Mesenchymal stem cell (in vitro differentiated cells and primary cell): ENCODE measurements at regions not wholly inside any gene's neighbourhood (a gene's known extent, or its start where the extent isn't known, plus 50 kb on each side); places are given as distances from the start of the nearest gene placed in this dataset.
A peak's percentile ranks its signal among the peaks of the same experiment; 100 is the strongest.

Experiments used
- DNase-seq: peaks from one replicate; pipeline ENCODE4 v3.0.0-alpha.2; 2013
- H2AFZ ChIP-seq: one replicate; pipeline ENCODE4 v1.6.1; 2013; ENCODE audit warnings: low read depth, mild to moderate bottlenecking, control low read depth, inconsistent platforms, low read length, moderate library complexity
- H2AK5ac ChIP-seq: 2 replicates; pipeline ENCODE4 v1.6.1; 2013; ENCODE audit warnings: low read length, moderate library complexity, mild to moderate bottlenecking, inconsistent platforms; ENCODE audit not compliant: severe bottlenecking
- H2BK120ac ChIP-seq: one replicate; pipeline ENCODE4 v1.6.1; 2013; ENCODE audit warnings: low read depth, mild to moderate bottlenecking, inconsistent platforms, low read length, moderate library complexity
- H2BK12ac ChIP-seq, 2 experiments: one replicate each; pipeline ENCODE4 v1.6.1; 2013; ENCODE audit warnings: inconsistent platforms in 2 of 2, low read length in 2 of 2, mild to moderate bottlenecking in 2 of 2, moderate library complexity in 2 of 2, control low read depth in 1 of 2
- H2BK15ac ChIP-seq: one replicate; pipeline ENCODE4 v1.6.1; 2013; ENCODE audit warnings: mild to moderate bottlenecking, low read depth, inconsistent platforms; ENCODE audit not compliant: poor library complexity, severe bottlenecking
- H2BK5ac ChIP-seq: 2 replicates; pipeline ENCODE4 v1.6.1; 2013; ENCODE audit warnings: low read depth, mild to moderate bottlenecking, low read length, control low read depth, inconsistent platforms; ENCODE audit not compliant: poor library complexity, severe bottlenecking
- H3K14ac ChIP-seq, 2 experiments: one replicate each; pipeline ENCODE4 v1.6.1; 2013; ENCODE audit warnings: inconsistent platforms in 2 of 2, low read length in 2 of 2, control low read depth in 1 of 2, mild to moderate bottlenecking in 1 of 2, moderate library complexity in 1 of 2
- H3K18ac ChIP-seq, 2 experiments: one replicate each; pipeline ENCODE4 v1.6.1; 2013; ENCODE audit warnings: inconsistent platforms in 2 of 2, low read length in 2 of 2, control low read depth in 1 of 2, low read depth in 1 of 2, mild to moderate bottlenecking in 1 of 2
- H3K23ac ChIP-seq, 2 experiments: one replicate each; pipeline ENCODE4 v1.6.1; 2013; ENCODE audit warnings: inconsistent platforms in 2 of 2, low read length in 2 of 2, mild to moderate bottlenecking in 2 of 2, moderate library complexity in 2 of 2, control low read depth in 1 of 2
- H3K27ac ChIP-seq: 2 replicates; pipeline ENCODE4 v1.5.1; 2013; ENCODE audit warnings: mild to moderate bottlenecking, moderate library complexity, low read length, control low read depth, inconsistent platforms; ENCODE audit not compliant: poor library complexity, severe bottlenecking
- H3K27me3 ChIP-seq, 2 experiments: 2 replicates each; pipeline versions ENCODE4 v1.6.1 to v1.7.0; 2013; ENCODE audit warnings: low read length in 2 of 2, mild to moderate bottlenecking in 2 of 2, moderate library complexity in 2 of 2, control low read depth in 1 of 2, inconsistent platforms in 1 of 2; ENCODE audit not compliant: control insufficient read depth in 1 of 2, insufficient read depth in 1 of 2
- H3K36me3 ChIP-seq, 2 experiments: 2 replicates each; pipeline versions ENCODE4 v1.6.1 to v1.7.0; 2013; ENCODE audit warnings: low read length in 2 of 2, control low read depth in 1 of 2, inconsistent platforms in 1 of 2, low read depth in 1 of 2, mild to moderate bottlenecking in 1 of 2; ENCODE audit not compliant: insufficient read depth in 2 of 2, control insufficient read depth in 1 of 2
- H3K4ac ChIP-seq, 2 experiments: one replicate each; pipeline ENCODE4 v1.6.1; 2013; ENCODE audit warnings: inconsistent platforms in 2 of 2, low read length in 2 of 2, mild to moderate bottlenecking in 2 of 2, moderate library complexity in 2 of 2, control low read depth in 1 of 2, low read depth in 1 of 2
- H3K4me1 ChIP-seq: 2 replicates; pipeline ENCODE4 v1.6.1; 2013; ENCODE audit warnings: low read depth, low read length, control low read depth; ENCODE audit not compliant: control insufficient read depth, insufficient read depth
- H3K4me2 ChIP-seq: 2 replicates; pipeline ENCODE4 v1.6.1; 2013; ENCODE audit warnings: low read length, mild to moderate bottlenecking, inconsistent platforms; ENCODE audit not compliant: poor library complexity, severe bottlenecking
- H3K4me3 ChIP-seq, 2 experiments: 2 replicates each; pipeline versions ENCODE4 v1.5.1 to v1.7.0; 2013; ENCODE audit warnings: low read length in 2 of 2, mild to moderate bottlenecking in 2 of 2, control low read depth in 1 of 2, low read depth in 1 of 2; ENCODE audit not compliant: insufficient read depth in 1 of 2
- H3K79me1 ChIP-seq: replicated peaks from 2 replicates; pipeline ENCODE4 v1.6.1; 2013; ENCODE audit warnings: mild to moderate bottlenecking, control low read depth, low read length, inconsistent platforms; ENCODE audit not compliant: poor library complexity, severe bottlenecking
- H3K9ac ChIP-seq: 2 replicates; pipeline ENCODE4 v1.7.0; 2013; ENCODE audit warnings: mild to moderate bottlenecking, low read length, moderate library complexity
- H3K9me3 ChIP-seq: 2 replicates; pipeline ENCODE4 v1.7.0; 2013; ENCODE audit warnings: mild to moderate bottlenecking, low read length; ENCODE audit not compliant: control insufficient read depth
- H4K8ac ChIP-seq: one replicate; pipeline ENCODE4 v1.6.1; 2013; ENCODE audit warnings: inconsistent platforms, mild to moderate bottlenecking, low read length, moderate library complexity
- H4K91ac ChIP-seq: one replicate; pipeline ENCODE4 v1.6.1; 2013; ENCODE audit warnings: mild to moderate bottlenecking, low read length, inconsistent platforms
- WGBS: methylation state at CpG from one replicate; pipeline ENCODE4 v1.1.7; 2013; ENCODE audit warnings: mixed read lengths; 5-methylcytosine and 5-hydroxymethylcytosine counted together

DNA sequence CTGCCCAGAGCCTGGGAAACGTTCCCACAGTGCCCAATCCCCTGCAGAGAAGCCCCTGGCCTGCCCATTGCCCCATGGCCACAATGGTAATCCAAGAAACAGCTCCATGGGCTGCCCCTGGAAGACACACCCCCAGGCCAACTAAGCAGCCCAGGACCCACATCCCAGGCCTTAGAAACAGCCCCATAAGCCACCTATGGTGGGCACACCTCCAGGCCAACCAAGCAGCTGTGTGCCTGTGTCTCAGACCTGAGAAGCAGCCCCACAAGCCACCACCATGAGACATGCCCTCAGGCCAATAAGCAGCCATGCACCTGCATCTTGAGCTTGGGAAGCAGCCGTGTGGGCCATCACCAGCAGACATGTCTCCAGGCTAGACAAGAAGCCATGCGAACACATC is 52.9 kb upstream of the SSBP2 start:
- Histone ChIP-seq H3K18ac (no peak overlapping the region), H3K4me1 (no peaks in the 10 kb centered on the region), H3K36me3 (no peaks in the 10 kb centered on the region), H2BK15ac (no peak overlapping the region), H3K9me3 (peaks cover 10% of the 10 kb centered on the region), H2AK5ac (no peak overlapping the region), H2BK5ac (no peak overlapping the region), H4K8ac (no peak overlapping the region), H3K4ac (no peak overlapping the region), H3K27ac (no peak overlapping the region), H3K4me2 (no peak overlapping the region), H2AFZ (no peak overlapping the region), H3K79me1 (no peaks in the 10 kb centered on the region), H2BK120ac (no peak overlapping the region), H3K27me3 (no peaks in the 10 kb centered on the region), H3K23ac (no peak overlapping the region), H3K14ac (no peak overlapping the region), H4K91ac (no peak overlapping the region), H3K4me3 (no peak overlapping the region), H2BK12ac (no peak overlapping the region), H3K9ac (no peak overlapping the region)
- 78% methylated on average over 3 of the region's 3 CpGs for WGBS
- DNase-seq = no peak

DNA sequence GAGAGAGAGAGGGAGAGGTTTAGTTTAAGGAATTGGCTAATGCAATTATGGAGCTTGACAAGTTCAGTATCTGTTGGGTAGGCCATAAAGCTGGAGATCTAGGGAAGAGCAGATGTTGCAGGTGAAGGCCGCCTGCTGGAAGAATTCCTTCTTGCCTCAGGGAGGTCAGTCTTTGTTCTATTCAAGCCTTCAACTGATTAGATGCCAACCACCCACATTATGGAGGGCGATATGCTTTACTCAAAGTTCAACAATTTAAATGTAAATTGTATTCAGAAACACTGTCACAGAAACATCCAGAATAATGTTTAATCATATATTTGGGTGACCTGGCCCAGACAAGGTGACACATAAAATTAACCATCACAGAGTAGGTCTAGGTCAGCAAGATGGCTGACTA is 51.7 kb upstream of the SSBP2 start:
- Histone ChIP-seq H3K79me1 (no peaks in the 10 kb centered on the region), H3K4me3 (no peak overlapping the region), H2AFZ (no peak overlapping the region), H3K23ac (no peak overlapping the region), H3K14ac (no peak overlapping the region), H3K4me1 (no peaks in the 10 kb centered on the region), H4K91ac (no peak overlapping the region), H3K36me3 (no peaks in the 10 kb centered on the region), H3K9ac (no peak overlapping the region), H3K4me2 (no peak overlapping the region), H3K4ac (no peak overlapping the region), H4K8ac (no peak overlapping the region), H3K9me3 (peaks cover 10% of the 10 kb centered on the region), H3K18ac (no peak overlapping the region), H2AK5ac (no peak overlapping the region), H3K27ac (no peak overlapping the region), H2BK120ac (no peak overlapping the region), H2BK5ac (no peak overlapping the region), H2BK15ac (no peak overlapping the region), H3K27me3 (no peaks in the 10 kb centered on the region), H2BK12ac (no peak overlapping the region)
- 100% methylated on average over 1 of the region's 2 CpGs for WGBS
- no peak for DNase-seq

DNA sequence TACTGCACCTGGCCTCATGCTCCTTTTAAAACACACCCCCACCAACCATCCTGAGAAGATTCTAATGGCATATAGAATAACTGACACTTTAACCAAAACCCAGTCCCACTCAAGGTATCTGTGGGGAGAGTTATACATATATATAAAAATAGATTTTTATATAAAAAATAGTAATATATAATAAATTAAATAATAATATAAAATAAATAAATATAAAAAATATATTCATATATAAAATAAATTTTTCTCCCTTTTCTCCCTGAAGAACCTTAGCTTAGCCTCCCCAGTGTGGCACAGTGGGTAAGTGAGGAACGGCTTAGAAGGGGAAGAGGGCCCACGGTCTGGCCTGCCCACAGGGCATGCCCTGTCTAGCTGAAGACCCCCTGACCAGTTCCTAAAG is 51.1 kb upstream of the SSBP2 start:
- no peak overlapping the region for H2BK12ac ChIP-seq
- 85% methylated on average over 2 of the region's 2 CpGs for WGBS
- H3K18ac ChIP-seq = no peak overlapping the region
- no peak overlapping the region for H3K23ac ChIP-seq
- H3K36me3 ChIP-seq = no peaks in the 10 kb centered on the region
- no peak overlapping the region for H3K14ac ChIP-seq
- H2BK15ac ChIP-seq = no peak overlapping the region
- peaks cover 6% of the 10 kb centered on the region for H3K9me3 ChIP-seq
- H3K9ac ChIP-seq = no peak overlapping the region
- H3K79me1 ChIP-seq = no peaks in the 10 kb centered on the region
- no peak overlapping the region for H3K4ac ChIP-seq
- H3K4me1 ChIP-seq = no peaks in the 10 kb centered on the region
- H3K27me3 ChIP-seq = no peaks in the 10 kb centered on the region
- no peak overlapping the region for H3K27ac ChIP-seq
- H2BK5ac ChIP-seq = no peak overlapping the region
- no peak overlapping the region for H4K91ac ChIP-seq
- no peak overlapping the region for H2BK120ac ChIP-seq
- no peak overlapping the region for H2AK5ac ChIP-seq
- no peak for DNase-seq
- H4K8ac ChIP-seq = no peak overlapping the region
- no peak overlapping the region for H3K4me3 ChIP-seq
- H2AFZ ChIP-seq = peak overlapping the region; percentile 29
- H3K4me2 ChIP-seq = no peak overlapping the region

DNA sequence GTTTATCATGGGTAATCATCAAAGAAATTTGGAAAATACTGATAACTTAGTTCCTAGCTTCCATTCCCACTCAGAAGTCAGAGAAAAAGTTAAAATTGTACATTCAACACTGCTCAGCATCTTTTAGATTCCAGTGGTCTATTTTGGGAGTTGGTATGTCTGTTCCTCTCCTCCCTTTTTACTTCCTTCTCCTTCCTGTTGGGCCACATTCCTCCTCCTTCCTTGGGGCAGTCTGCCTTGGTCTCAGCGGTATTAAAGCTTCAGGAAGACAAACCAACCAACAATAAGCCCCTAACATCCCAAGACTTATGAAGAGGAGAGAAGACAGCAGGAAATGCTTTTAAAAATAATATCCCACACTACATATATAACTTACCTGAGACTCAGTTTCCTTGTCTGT is 49.9 kb upstream of the SSBP2 start:
- no peaks in the 10 kb centered on the region for H3K4me1 ChIP-seq
- H2BK15ac ChIP-seq = no peak overlapping the region
- DNase-seq = no peak
- H3K23ac ChIP-seq = no peak overlapping the region
- no peak overlapping the region for H2BK120ac ChIP-seq
- H2BK12ac ChIP-seq = no peak overlapping the region
- no peak overlapping the region for H2BK5ac ChIP-seq
- H4K8ac ChIP-seq = no peak overlapping the region
- H3K9me3 ChIP-seq = no peaks in the 10 kb centered on the region
- H3K4ac ChIP-seq = no peak overlapping the region
- H3K36me3 ChIP-seq = no peaks in the 10 kb centered on the region
- WGBS = no CpG with 5 or more reads among the region's 1 CpG
- H3K4me2 ChIP-seq = no peak overlapping the region
- H2AFZ ChIP-seq = no peak overlapping the region
- H3K27me3 ChIP-seq = no peaks in the 10 kb centered on the region
- no peak overlapping the region for H3K18ac ChIP-seq
- H3K27ac ChIP-seq = no peak overlapping the region
- H3K14ac ChIP-seq = no peak overlapping the region
- H2AK5ac ChIP-seq = no peak overlapping the region
- H3K4me3 ChIP-seq = no peak overlapping the region
- no peak overlapping the region for H3K9ac ChIP-seq
- no peaks in the 10 kb centered on the region for H3K79me1 ChIP-seq
- H4K91ac ChIP-seq = no peak overlapping the region
